Sigmoid colon (tissue), 4 donors: ENCODE measurements at regions not wholly inside any gene's neighbourhood (a gene's known extent, or its start where the extent isn't known, plus 50 kb on each side); places are given as distances from the start of the nearest gene placed in this dataset.

Experiments used
- CTCF ChIP-seq, 4 experiments: fragments of 450-650 bp in 3 of 4; fragments of 200-600 bp in 1 of 4; IDR thresholded peaks; one replicate each; pipeline ENCODE4 v1.5.1; 2016 to 2019; ENCODE audit warnings: antibody characterized with exemption in 4 of 4, mild to moderate bottlenecking in 3 of 4, moderate library complexity in 2 of 4
- POLR2AphosphoS5 ChIP-seq, 4 donors: sonication (generic); formaldehyde crosslinking; IDR thresholded peaks; one replicate each; pipeline ENCODE4 v1.6.1; 2017; ENCODE audit warnings: antibody characterized with exemption in 4 of 4

GRCh38 chr14:104460791-104461651 lies 118.5 kb upstream of the C14orf180 start:
- TF ChIP-seq POLR2AphosphoS5 (IDR thresholded peaks at IDR 0.05) (no peak), CTCF (IDR thresholded peaks at IDR 0.05) (no peak)
